Ishikawa (cell line): ENCODE measurements at regions not wholly inside any gene's neighbourhood (a gene's known extent, or its start where the extent isn't known, plus 50 kb on each side); places are given as distances from the start of the nearest gene placed in this dataset.

Experiments used
- CEBPB ChIP-seq: IDR thresholded peaks from 2 replicates; pipeline ENCODE4 v1.6.1; 2012
- CREB1 ChIP-seq: IDR thresholded peaks from 2 replicates; pipeline ENCODE4 v1.6.1; 2012; ENCODE audit warnings: low read depth
- EGR1 ChIP-seq: IDR thresholded peaks from 2 replicates; pipeline ENCODE4 v1.6.1; 2012
- EP300 ChIP-seq: IDR thresholded peaks from 2 replicates; pipeline ENCODE4 v1.6.1; 2012; ENCODE audit warnings: borderline replicate concordance
- FOXM1 ChIP-seq: IDR thresholded peaks from 2 replicates; pipeline ENCODE4 v1.6.1; 2012; ENCODE audit warnings: low read depth, borderline replicate concordance
- NFIC ChIP-seq: IDR thresholded peaks from 2 replicates; pipeline ENCODE4 v1.6.1; 2012
- RAD21 ChIP-seq: IDR thresholded peaks from 2 replicates; pipeline ENCODE4 v1.6.1; 2012; ENCODE audit warnings: low read depth
- REST ChIP-seq: IDR thresholded peaks from 2 replicates; pipeline ENCODE4 v1.6.1; 2012; ENCODE audit warnings: low read depth, mild to moderate bottlenecking
- TAF1 ChIP-seq: IDR thresholded peaks from 2 replicates; pipeline ENCODE4 v1.6.1; 2012; ENCODE audit warnings: low read depth, mild to moderate bottlenecking
- TCF12 ChIP-seq: IDR thresholded peaks from 2 replicates; pipeline ENCODE4 v1.6.1; 2012; ENCODE audit warnings: low read depth
- TEAD4 ChIP-seq: IDR thresholded peaks from 2 replicates; pipeline ENCODE4 v1.6.1; 2012
- USF1 ChIP-seq: IDR thresholded peaks from 2 replicates; pipeline ENCODE4 v1.6.1; 2012
- YY1 ChIP-seq: IDR thresholded peaks from 2 replicates; pipeline ENCODE4 v1.6.1; 2012; ENCODE audit warnings: low read depth
- ZBTB7A ChIP-seq: IDR thresholded peaks from 2 replicates; pipeline ENCODE4 v1.6.1; 2012; ENCODE audit warnings: low read depth
- TF ChIP-seq, protein P1 (sequence below): IDR thresholded peaks from 2 replicates; pipeline ENCODE4 v1.6.1; 2012

GRCh38 chr11:131179836-131180235, 190.6 kb upstream of the NTM start:
- TF ChIP-seq YY1 (no peak), FOXM1 (no peak), CREB1 (no peak), CEBPB (no peak), RAD21 (no peak), USF1 (no peak), REST (no peak), ZBTB7A (no peak), EP300 (no peak), NFIC (no peak), TEAD4 (no peak), TCF12 (no peak), TAF1 (no peak)
- TF ChIP-seq, protein P1, sequence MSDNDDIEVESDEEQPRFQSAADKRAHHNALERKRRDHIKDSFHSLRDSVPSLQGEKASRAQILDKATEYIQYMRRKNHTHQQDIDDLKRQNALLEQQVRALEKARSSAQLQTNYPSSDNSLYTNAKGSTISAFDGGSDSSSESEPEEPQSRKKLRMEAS, result no peak

GRCh38 chr11:131185915-131186314, 184.5 kb upstream of the NTM start:
- TF ChIP-seq FOXM1 (no peak), TEAD4 (no peak), EGR1 (no peak), CEBPB (no peak), EP300 (no peak), CREB1 (no peak), NFIC (no peak), USF1 (no peak), REST (no peak), ZBTB7A (no peak), RAD21 (no peak), YY1 (no peak), TAF1 (no peak)
- TF ChIP-seq, protein P1, result no peak

- TF ChIP-seq TCF12, result no peak
- no peak for TF ChIP-seq FOXM1
- no peak for TF ChIP-seq NFIC
- TF ChIP-seq REST, result no peak
- TF ChIP-seq CEBPB, result no peak
- no peak for TF ChIP-seq ZBTB7A
- TF ChIP-seq YY1, result no peak
- TF ChIP-seq RAD21, result no peak
- no peak for TF ChIP-seq EP300
- TF ChIP-seq EGR1, result no peak
- TF ChIP-seq TEAD4, result no peak
- TF ChIP-seq USF1, result no peak
- TF ChIP-seq, protein P1, result no peak
Observed at GRCh38 chr11:131186629-131187101, 183.8 kb upstream of the NTM start.

DNA sequence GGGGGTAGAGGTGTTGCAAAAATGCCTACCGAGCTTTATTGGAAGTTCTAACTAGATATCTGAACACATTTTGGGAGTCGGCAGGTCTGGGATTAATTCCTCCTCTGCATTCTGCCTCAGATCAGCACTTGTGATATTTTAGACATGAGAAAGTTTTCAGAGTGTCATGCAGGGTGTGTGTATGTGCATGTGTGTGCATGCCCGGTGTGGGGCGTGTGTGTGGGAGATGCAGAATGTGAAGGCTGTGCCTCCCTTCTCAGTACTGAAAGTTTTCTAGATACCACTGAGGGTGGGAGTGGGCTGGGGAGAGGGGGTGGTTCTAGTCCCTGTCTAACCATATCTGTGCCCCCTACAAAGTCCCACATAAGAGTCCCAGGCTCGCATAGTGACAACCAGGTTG, 180.0 kb upstream of the NTM start:
- TF ChIP-seq NFIC (no peak), REST (no peak), YY1 (no peak), TEAD4 (no peak), RAD21 (no peak), USF1 (no peak), FOXM1 (no peak), EP300 (no peak), TCF12 (no peak), EGR1 (no peak), ZBTB7A (no peak), CREB1 (no peak), TAF1 (no peak), CEBPB (no peak)
- TF ChIP-seq, protein P1, result no peak
